ENCODE measurements at regions not wholly inside any gene's neighbourhood (a gene's known extent, or its start where the extent isn't known, plus 50 kb on each side); places are given as distances from the start of the nearest gene placed in this dataset.

- H3K36me3 Mint-ChIP-seq, result no peaks in the 10 kb centered on the region
- H3K9me3 Mint-ChIP-seq, result peaks cover 20% of the 10 kb centered on the region
- H3K27me3 Mint-ChIP-seq (ENCODE audit: low read depth), result no peaks in the 10 kb centered on the region
- H3K27ac Mint-ChIP-seq, result no peak overlapping the region
- no peak for DNase-seq (ENCODE audit: low spot score in 2 of 2, unreplicated experiment in 2 of 2)
- no peaks in the 10 kb centered on the region for H3K4me1 Mint-ChIP-seq
- no peak for TF ChIP-seq CTCF (IDR thresholded peaks at IDR 0.05; ENCODE audit: unreplicated experiment)
- no peak overlapping the region for H3K4me3 Mint-ChIP-seq
These were observed 519.3 kb upstream of the CXADR start for GRCh38 chr21:16993416-16994038.

DNA sequence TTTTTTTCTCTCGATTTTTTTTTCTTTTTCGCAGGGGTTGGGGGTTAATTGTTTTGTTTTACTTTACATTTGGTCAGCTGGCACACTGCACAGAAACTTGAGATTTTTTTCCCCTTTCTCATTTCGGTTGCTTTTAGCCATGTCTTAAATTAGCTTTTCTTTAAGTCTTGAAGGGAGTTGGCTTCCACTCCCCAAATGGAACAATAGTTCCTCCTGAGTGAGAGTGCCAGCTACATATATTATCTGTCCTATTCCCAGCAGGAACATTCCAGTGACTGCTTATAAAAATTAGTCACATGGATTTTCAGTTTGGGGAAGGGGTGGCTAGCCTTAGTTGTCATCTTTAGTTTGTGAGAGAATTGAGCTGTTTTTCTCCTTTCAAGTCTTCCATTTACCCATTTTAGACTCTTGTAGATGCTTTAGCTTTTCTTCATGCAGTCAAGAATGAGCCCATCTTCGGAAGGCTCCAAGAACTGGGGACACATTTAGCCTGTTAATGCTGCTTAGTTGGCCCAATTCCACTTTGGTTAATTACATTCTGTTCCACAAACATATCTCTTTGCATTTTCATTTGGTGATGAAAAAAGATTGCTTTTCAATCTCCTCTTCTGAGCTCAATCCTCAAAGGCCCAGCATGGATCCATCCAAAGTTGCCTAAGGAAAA, 510.1 kb upstream of the CXADR start:
- H3K9me3 Mint-ChIP-seq, result peaks cover 19% of the 10 kb centered on the region
- TF ChIP-seq CTCF (IDR thresholded peaks at IDR 0.05; ENCODE audit: unreplicated experiment), result no peak
- no peak for DNase-seq (ENCODE audit: low spot score in 2 of 2, unreplicated experiment in 2 of 2)
- H3K4me3 Mint-ChIP-seq, result no peak overlapping the region
- H3K36me3 Mint-ChIP-seq, result no peaks in the 10 kb centered on the region
- peaks cover 19% of the 10 kb centered on the region for H3K4me1 Mint-ChIP-seq
- no peaks in the 10 kb centered on the region for H3K27me3 Mint-ChIP-seq (ENCODE audit: low read depth)
- H3K27ac Mint-ChIP-seq, result no peak overlapping the region

- Mint-ChIP-seq H3K4me3 (no peak overlapping the region), H3K9me3 (peaks cover 17% of the 10 kb centered on the region), H3K4me1 (peaks cover 19% of the 10 kb centered on the region), H3K27me3 (ENCODE audit: low read depth) (no peaks in the 10 kb centered on the region), H3K36me3 (no peaks in the 10 kb centered on the region), H3K27ac (no peak overlapping the region)
- TF ChIP-seq CTCF (IDR thresholded peaks at IDR 0.05; ENCODE audit: unreplicated experiment), result no peak
- no peak for DNase-seq (ENCODE audit: low spot score in 2 of 2, unreplicated experiment in 2 of 2)
These were observed 509.6 kb upstream of the CXADR start for GRCh38 chr21:17003258-17003615.

DNA sequence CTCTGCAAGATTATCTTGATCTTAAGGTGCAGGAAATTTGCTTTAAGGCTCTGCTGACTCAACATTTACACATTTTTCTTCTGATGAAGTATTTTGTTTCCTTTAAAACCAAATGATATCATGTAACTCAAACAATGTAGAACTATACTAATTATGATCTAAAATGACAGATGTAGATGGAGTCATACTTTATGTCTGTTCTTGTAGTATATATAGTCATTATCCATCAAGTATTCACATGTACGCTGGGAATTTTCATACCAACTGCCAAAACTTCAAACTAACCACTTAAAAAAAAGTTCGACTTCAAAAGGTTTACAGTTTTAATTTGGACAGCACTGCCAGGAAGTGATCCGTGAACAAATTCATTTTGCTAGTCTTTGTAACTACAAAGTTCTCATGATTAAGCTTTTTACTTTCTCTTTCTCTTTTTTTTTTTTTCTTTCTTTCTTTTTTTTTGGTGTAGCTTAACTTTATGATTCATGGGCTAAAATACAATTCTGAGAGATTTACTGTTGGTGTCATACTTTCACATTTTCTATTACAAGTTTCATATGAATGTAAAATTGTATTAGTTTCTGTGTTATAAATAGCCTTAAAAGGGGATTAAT, 509.0 kb upstream of the CXADR start:
- DNase-seq (ENCODE audit: low spot score in 2 of 2, unreplicated experiment in 2 of 2), result no peak
- Mint-ChIP-seq H3K4me3 (peak overlapping the region; percentile 17), H3K9me3 (peaks cover 16% of the 10 kb centered on the region), H3K36me3 (no peaks in the 10 kb centered on the region), H3K4me1 (peaks cover 19% of the 10 kb centered on the region), H3K27me3 (ENCODE audit: low read depth) (no peaks in the 10 kb centered on the region), H3K27ac (peak overlapping the region; percentile 79)
- no peak for TF ChIP-seq CTCF (IDR thresholded peaks at IDR 0.05; ENCODE audit: unreplicated experiment)

GRCh38 chr21:17032141-17032655, 480.6 kb upstream of the CXADR start:
- Mint-ChIP-seq H3K4me1 (no peaks in the 10 kb centered on the region), H3K9me3 (peaks cover 22% of the 10 kb centered on the region), H3K27me3 (ENCODE audit: low read depth) (no peaks in the 10 kb centered on the region), H3K4me3 (no peak overlapping the region), H3K27ac (no peak overlapping the region), H3K36me3 (peaks cover 2% of the 10 kb centered on the region)
- no peak for TF ChIP-seq CTCF (IDR thresholded peaks at IDR 0.05; ENCODE audit: unreplicated experiment)
- DNase-seq (ENCODE audit: low spot score in 2 of 2, unreplicated experiment in 2 of 2), result no peak

All from mesothelial cell of epicardium (in vitro differentiated cells).